ENCODE measurements at regions not wholly inside any gene's neighbourhood (a gene's known extent, or its start where the extent isn't known, plus 50 kb on each side); places are given as distances from the start of the nearest gene placed in this dataset.

- no peaks in the 10 kb centered on the region for H3K4me1 ChIP-seq (ENCODE audit: insufficient read depth)
- Mint-ChIP-seq H3K36me3 (ENCODE audit: low read depth) (peaks cover 22% of the 10 kb centered on the region), H3K27ac (no peak overlapping the region), H3K4me3 (no peak overlapping the region), H3K27me3 (ENCODE audit: insufficient read depth, low read depth, poor library complexity) (peaks cover 5% of the 10 kb centered on the region), H3K4me1 (no peaks in the 10 kb centered on the region), H3K9me3 (peaks cover 36% of the 10 kb centered on the region)
- H3K27me3 ChIP-seq (ENCODE audit: insufficient read depth): no peaks in the 10 kb centered on the region
- no peaks in the 10 kb centered on the region for H3K79me2 ChIP-seq (replicated peaks; ENCODE audit: insufficient read depth)
- H3K9me2 ChIP-seq (ENCODE audit: insufficient read depth): no peaks in the 10 kb centered on the region
- no peak overlapping the region for H3K27ac ChIP-seq (ENCODE audit: low read depth)
- H3F3A ChIP-seq (replicated peaks; ENCODE audit: low read depth): no peaks in the 10 kb centered on the region
- TF ChIP-seq ZNF114 (CRISPR knock-in tag; IDR thresholded peaks at IDR 0.05) (no peak), ZNF462 (CRISPR knock-in tag; IDR thresholded peaks at IDR 0.05) (no peak), ZNF331 (CRISPR knock-in tag; IDR thresholded peaks at IDR 0.05; ENCODE audit: low read depth) (no peak), REST (IDR thresholded peaks at IDR 0.05; ENCODE audit: unreplicated experiment) (no peak), EZH2phosphoT487 (IDR thresholded peaks at IDR 0.05; ENCODE audit: unreplicated experiment) (no peak), POLR2AphosphoS5 (IDR thresholded peaks at IDR 0.05; ENCODE audit: low read depth) (no peak), EZH2 (IDR thresholded peaks at IDR 0.05; ENCODE audit: low read depth, unreplicated experiment) (no peak), CREB1 (CRISPR knock-in tag; IDR thresholded peaks at IDR 0.05; ENCODE audit: low read depth) (no peak), STAT1 (IDR thresholded peaks at IDR 0.05; ENCODE audit: unreplicated experiment) (no peak), CTCF (conservative IDR thresholded peaks at IDR 0.05; ENCODE audit: low read depth in 2 of 2) (no peak)
- no peak overlapping the region for H2AFZ ChIP-seq
- H3K4me3 ChIP-seq: no peak overlapping the region
- no peaks in the 10 kb centered on the region for H3K36me3 ChIP-seq (ENCODE audit: insufficient read depth)
- DNase-seq (ENCODE audit: low spot score) (no peak), ATAC-seq (no peak)
- H4K20me1 ChIP-seq (replicated peaks; ENCODE audit: insufficient read depth): no peaks in the 10 kb centered on the region
- H3K4me2 ChIP-seq: no peak overlapping the region
Observed at GRCh38 chr6:169395080-169395805, 141.6 kb upstream of the THBS2 start.

Measured in GM23338 (cell line).